Spleen (tissue), 11 donors: ENCODE measurements at regions not wholly inside any gene's neighbourhood (a gene's known extent, or its start where the extent isn't known, plus 50 kb on each side); places are given as distances from the start of the nearest gene placed in this dataset.

ENCODE experiments used
- DNase-seq: peaks from one replicate; pipeline ENCODE4 v3.0.0-alpha.2; 2020
- H3K27ac ChIP-seq, 8 donors: fragments of 200-600 bp; sonication (generic) in 7 of 8; 1 replicate in 4 of 8; 2 replicates in 4 of 8; pipeline versions ENCODE4 v1.5.0 to v1.8.0; 2016 to 2021; ENCODE audit warnings: inconsistent platforms in 4 of 8, mild to moderate bottlenecking in 4 of 8, moderate library complexity in 1 of 8
- H3K27me3 ChIP-seq, 7 donors: fragments of 200-600 bp; sonication (generic) in 6 of 7; replicated peaks in 1 of 7; 1 replicate in 4 of 7; 2 replicates in 3 of 7; pipeline versions ENCODE4 v1.5.0 to v1.8.0; 2016 to 2021; ENCODE audit warnings: inconsistent platforms in 3 of 7, mild to moderate bottlenecking in 1 of 7
- H3K36me3 ChIP-seq, 6 donors: fragments of 200-600 bp; sonication (generic) in 5 of 6; 1 replicate in 4 of 6; 2 replicates in 2 of 6; pipeline versions ENCODE4 v1.5.0 to v1.8.0; 2016 to 2021; ENCODE audit warnings: inconsistent platforms in 2 of 6
- H3K4me1 ChIP-seq, 6 donors: fragments of 200-600 bp; sonication (generic) in 5 of 6; 1 replicate in 3 of 6; 2 replicates in 3 of 6; pipeline versions ENCODE4 v1.5.0 to v1.8.0; 2016 to 2021; ENCODE audit warnings: inconsistent platforms in 3 of 6
- H3K4me3 ChIP-seq, 8 donors: fragments of 200-600 bp; sonication (generic) in 7 of 8; 1 replicate in 4 of 8; 2 replicates in 4 of 8; pipeline versions ENCODE4 v1.5.0 to v1.8.0; 2016 to 2021; ENCODE audit warnings: inconsistent platforms in 4 of 8, mild to moderate bottlenecking in 4 of 8, moderate library complexity in 2 of 8
- H3K9me3 ChIP-seq, 8 donors: fragments of 200-600 bp; sonication (generic) in 7 of 8; 1 replicate in 4 of 8; 2 replicates in 4 of 8; pipeline versions ENCODE4 v1.5.0 to v1.8.0; 2016 to 2021; ENCODE audit warnings: inconsistent platforms in 4 of 8
- POLR2A ChIP-seq, 3 donors: fragments of 450-650 bp; IDR thresholded peaks; one replicate each; pipeline ENCODE4 v1.5.1; 2017; ENCODE audit warnings: antibody characterized with exemption in 3 of 3, mild to moderate bottlenecking in 1 of 3
- POLR2AphosphoS5 ChIP-seq, 3 donors: sonication (generic); formaldehyde crosslinking; IDR thresholded peaks; one replicate each; pipeline ENCODE4 v1.5.1; 2017; ENCODE audit warnings: antibody characterized with exemption in 3 of 3
- WGBS, 5 donors: extraction: QIAGEN DNeasy Blood & Tissue Kit in 3 of 5; methylation state at CpG; one replicate each; pipeline versions ENCODE4 v1.1.5 to v1.1.7; 2013 to 2018; 5-methylcytosine and 5-hydroxymethylcytosine counted together
- intact Hi-C: fragments of 100-400 bp; cut with DNase I; formaldehyde crosslinking; loops from one replicate; pipeline ENCODE4 v1.15.0; 2023; ENCODE audit warnings: low total_unique reads
- TF ChIP-seq, protein P1 (sequence below), 11 experiments: fragments of 200-600 bp in 7 of 11; fragments of 450-650 bp in 4 of 11; sonication (generic) in 4 of 11; IDR thresholded peaks in 8 of 11; conservative IDR thresholded peaks in 3 of 11; 1 replicate in 7 of 11; 2 replicates in 4 of 11; pipeline versions ENCODE4 v1.4.0 to v1.8.0; 2016 to 2021; ENCODE audit warnings: antibody characterized with exemption in 11 of 11, inconsistent platforms in 4 of 11, mild to moderate bottlenecking in 1 of 11
- donor health status: healthy with polysubstance abuse.
- donor health status: DM: no; HTN: no; CAD: no; lungs with moderate emphysema.
- donor health status: DM: no; HTN: no; CAD: no.
- donor health status: Bipolar disorder and iron deficiency.
- donor health status: healthy.
- donor health status: DM: no; HTN: no; CAD: no.
- donor health status: DM: yes; HTN: yes; CAD: no.

DNA sequence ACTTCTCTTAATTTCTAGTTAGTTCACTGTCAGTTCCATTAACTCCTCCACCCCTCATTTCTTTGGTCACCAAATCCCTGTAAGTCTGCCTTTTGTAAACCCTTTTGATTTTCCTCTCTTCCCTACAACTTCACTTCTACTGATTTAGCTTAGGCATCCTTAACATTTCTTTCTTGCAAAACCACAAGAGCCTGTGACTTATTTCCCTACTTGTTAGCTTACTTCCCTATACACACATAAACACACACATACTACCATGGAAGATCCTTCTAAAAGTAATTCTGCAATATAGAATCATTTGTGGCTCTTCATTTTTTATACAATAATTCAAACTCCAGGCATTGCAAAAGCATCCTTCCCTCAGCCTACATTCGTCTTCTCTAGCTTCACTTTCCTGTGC lies 494.3 kb upstream of the USP15 start:
- no peaks in the 10 kb centered on the region for H3K4me1 ChIP-seq
- no peak for DNase-seq
- no peaks in the 10 kb centered on the region for H3K36me3 ChIP-seq
- H3K4me3 ChIP-seq: no peak overlapping the region
- intact Hi-C loops: no loop called here
- WGBS, 5 donors: 28 to 70% (median 47%) methylated on average over 1 of the region's 1 CpG
- peaks cover 0 to 10% (median 0%) of the 10 kb centered on the region in 8 donors for H3K9me3 ChIP-seq
- H3K27me3 ChIP-seq: no peaks in the 10 kb centered on the region
- no peak for TF ChIP-seq POLR2A (IDR thresholded peaks at IDR 0.05)
- TF ChIP-seq, protein P1, sequence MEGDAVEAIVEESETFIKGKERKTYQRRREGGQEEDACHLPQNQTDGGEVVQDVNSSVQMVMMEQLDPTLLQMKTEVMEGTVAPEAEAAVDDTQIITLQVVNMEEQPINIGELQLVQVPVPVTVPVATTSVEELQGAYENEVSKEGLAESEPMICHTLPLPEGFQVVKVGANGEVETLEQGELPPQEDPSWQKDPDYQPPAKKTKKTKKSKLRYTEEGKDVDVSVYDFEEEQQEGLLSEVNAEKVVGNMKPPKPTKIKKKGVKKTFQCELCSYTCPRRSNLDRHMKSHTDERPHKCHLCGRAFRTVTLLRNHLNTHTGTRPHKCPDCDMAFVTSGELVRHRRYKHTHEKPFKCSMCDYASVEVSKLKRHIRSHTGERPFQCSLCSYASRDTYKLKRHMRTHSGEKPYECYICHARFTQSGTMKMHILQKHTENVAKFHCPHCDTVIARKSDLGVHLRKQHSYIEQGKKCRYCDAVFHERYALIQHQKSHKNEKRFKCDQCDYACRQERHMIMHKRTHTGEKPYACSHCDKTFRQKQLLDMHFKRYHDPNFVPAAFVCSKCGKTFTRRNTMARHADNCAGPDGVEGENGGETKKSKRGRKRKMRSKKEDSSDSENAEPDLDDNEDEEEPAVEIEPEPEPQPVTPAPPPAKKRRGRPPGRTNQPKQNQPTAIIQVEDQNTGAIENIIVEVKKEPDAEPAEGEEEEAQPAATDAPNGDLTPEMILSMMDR (IDR thresholded peaks at IDR 0.05 in 8 of 11, conservative IDR thresholded peaks at IDR 0.05 in 3 of 11): no peak
- TF ChIP-seq POLR2AphosphoS5 (IDR thresholded peaks at IDR 0.05): no peak
- no peak overlapping the region for H3K27ac ChIP-seq

DNA sequence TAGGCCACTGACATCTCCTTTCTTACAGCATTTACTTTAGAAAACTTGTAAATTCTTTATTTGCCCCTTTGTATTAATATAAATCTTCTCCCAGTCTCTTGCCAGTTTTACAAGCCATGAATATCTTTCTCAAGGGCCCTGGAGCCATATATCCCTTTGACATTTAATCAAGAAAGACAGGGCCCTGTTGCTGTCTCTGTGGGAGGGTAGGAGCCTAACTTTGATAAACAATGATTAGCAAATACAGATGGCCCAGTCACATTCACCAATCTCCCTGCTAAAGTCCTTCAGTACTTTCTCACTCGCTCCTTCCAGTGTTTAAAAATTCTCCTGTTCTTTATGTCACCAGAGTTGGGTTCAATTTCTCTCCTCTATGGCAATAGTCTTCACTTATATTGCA lies 479.8 kb upstream of the USP15 start:
- Histone ChIP-seq H3K4me3 (no peak overlapping the region), H3K4me1 (no peaks in the 10 kb centered on the region), H3K27ac (no peak overlapping the region), H3K9me3 (no peaks in the 10 kb centered on the region), H3K27me3 (no peaks in the 10 kb centered on the region), H3K36me3 (no peaks in the 10 kb centered on the region)
- intact Hi-C loops: no loop called here
- 68 to 87% (median 75%) methylated on average over 1 of the region's 1 CpG for WGBS, 5 donors
- TF ChIP-seq POLR2A (IDR thresholded peaks at IDR 0.05) (no peak), POLR2AphosphoS5 (IDR thresholded peaks at IDR 0.05) (no peak)
- TF ChIP-seq, protein P1 (IDR thresholded peaks at IDR 0.05 in 8 of 11, conservative IDR thresholded peaks at IDR 0.05 in 3 of 11): no peak
- no peak for DNase-seq

DNA sequence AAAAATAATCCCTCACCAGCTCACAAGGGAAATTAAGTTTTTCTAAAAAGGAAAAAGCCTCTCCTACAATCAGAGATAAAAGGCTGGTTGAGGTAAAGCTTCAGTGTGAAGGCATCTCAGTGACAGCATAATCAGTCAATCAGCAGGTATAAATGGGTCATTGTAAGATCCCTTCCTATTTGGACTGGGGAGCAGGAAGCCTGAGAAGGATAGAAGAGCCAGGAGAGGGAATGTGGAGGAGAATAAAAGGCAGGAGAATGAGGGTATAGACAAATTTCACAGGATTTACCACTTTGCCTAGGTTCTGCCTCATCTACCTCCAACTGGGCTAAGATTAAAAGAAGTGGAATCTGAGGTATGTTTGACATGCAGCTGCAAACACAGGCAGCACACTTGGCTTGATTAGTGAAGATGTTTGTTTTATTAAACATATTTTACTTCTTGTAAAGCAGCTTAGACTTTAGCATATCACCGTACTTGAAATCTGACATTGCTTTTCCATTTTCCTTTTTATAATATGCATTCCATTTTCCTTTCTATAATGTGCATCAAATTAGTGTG lies 479.1 kb upstream of the USP15 start:
- Histone ChIP-seq H3K36me3 (no peaks in the 10 kb centered on the region), H3K9me3 (peaks cover 0 to 5% (median 0%) of the 10 kb centered on the region in 8 donors), H3K4me3 (no peak overlapping the region), H3K27ac (no peak overlapping the region), H3K27me3 (no peaks in the 10 kb centered on the region), H3K4me1 (no peaks in the 10 kb centered on the region)
- TF ChIP-seq POLR2A (IDR thresholded peaks at IDR 0.05) (no peak), POLR2AphosphoS5 (IDR thresholded peaks at IDR 0.05) (no peak)
- TF ChIP-seq, protein P1 (IDR thresholded peaks at IDR 0.05 in 8 of 11, conservative IDR thresholded peaks at IDR 0.05 in 3 of 11): no peak
- intact Hi-C loops: no loop called here
- no peak for DNase-seq
- 69 to 93% (median 77%) methylated on average over 1 of the region's 1 CpG for WGBS, 5 donors

DNA sequence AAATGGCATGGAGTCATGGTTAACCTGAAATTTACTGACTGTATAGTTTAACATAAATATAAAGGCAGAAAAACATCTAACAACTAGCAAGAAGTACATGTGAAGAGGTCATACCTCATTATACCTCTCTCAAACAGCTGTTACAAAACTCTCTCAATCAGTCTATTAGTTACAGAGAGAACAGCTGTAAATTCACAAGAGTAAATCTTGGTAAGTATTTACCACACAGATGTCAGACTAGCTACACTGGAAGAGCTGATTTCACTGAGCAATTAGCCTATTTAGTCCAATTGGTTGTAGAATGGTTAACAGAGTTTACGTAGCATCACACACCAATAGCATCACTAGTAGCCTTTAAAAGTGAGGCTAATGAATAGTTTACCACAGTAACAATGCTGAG lies 463.4 kb upstream of the USP15 start:
- Histone ChIP-seq H3K9me3 (peaks cover 0 to 3% (median 0%) of the 10 kb centered on the region in 8 donors), H3K4me3 (no peak overlapping the region), H3K27ac (no peak overlapping the region), H3K4me1 (no peaks in the 10 kb centered on the region), H3K27me3 (no peaks in the 10 kb centered on the region), H3K36me3 (no peaks in the 10 kb centered on the region)
- DNase-seq: no peak
- TF ChIP-seq POLR2A (IDR thresholded peaks at IDR 0.05) (no peak), POLR2AphosphoS5 (IDR thresholded peaks at IDR 0.05) (no peak)
- TF ChIP-seq, protein P1 (IDR thresholded peaks at IDR 0.05 in 8 of 11, conservative IDR thresholded peaks at IDR 0.05 in 3 of 11): no peak
- intact Hi-C loops: no loop called here
- WGBS, 5 donors: 74 to 93% (median 90%) methylated on average over 1 of the region's 1 CpG
